Vagina (tissue), 2 donors: ENCODE measurements at regions not wholly inside any gene's neighbourhood (a gene's known extent, or its start where the extent isn't known, plus 50 kb on each side); places are given as distances from the start of the nearest gene placed in this dataset.

ENCODE experiments used
- CTCF ChIP-seq, 3 experiments: fragments of 450-650 bp in 2 of 3; fragments of 200-600 bp in 1 of 3; sonication (generic) in 1 of 3; IDR thresholded peaks; one replicate each; pipeline ENCODE4 v1.5.1; 2017 to 2019; ENCODE audit warnings: antibody characterized with exemption in 3 of 3, mild to moderate bottlenecking in 2 of 3, moderate library complexity in 2 of 3
- POLR2A ChIP-seq, 2 donors: fragments of 450-650 bp; IDR thresholded peaks; one replicate each; pipeline ENCODE4 v1.6.1; 2017; ENCODE audit warnings: antibody characterized with exemption in 2 of 2, mild to moderate bottlenecking in 2 of 2, moderate library complexity in 2 of 2

DNA sequence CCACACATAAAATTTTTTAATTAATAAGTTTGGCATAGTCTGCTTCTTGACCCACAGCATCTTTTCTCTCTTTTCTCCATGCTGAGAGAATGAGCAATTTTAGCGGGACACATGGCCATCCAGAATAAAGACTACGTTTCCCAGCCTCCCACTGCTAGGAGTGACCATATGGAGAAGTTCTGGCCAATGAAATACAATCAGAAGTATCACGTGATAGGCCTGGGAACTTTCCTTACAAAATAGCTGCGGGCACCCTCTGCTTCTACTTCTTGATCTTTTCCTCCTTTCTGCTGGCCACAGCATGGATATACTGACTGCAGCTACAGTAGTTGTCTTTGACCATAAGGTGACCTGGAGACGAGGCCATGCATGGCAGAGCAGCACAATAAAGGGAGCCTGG, 348.0 kb downstream of the BCOR start:
- no peak for TF ChIP-seq CTCF (IDR thresholded peaks at IDR 0.05)
- no peak for TF ChIP-seq POLR2A (IDR thresholded peaks at IDR 0.05)
